ENCODE measurements at regions not wholly inside any gene's neighbourhood (a gene's known extent, or its start where the extent isn't known, plus 50 kb on each side); places are given as distances from the start of the nearest gene placed in this dataset.

GRCh38 chr9:79006546-79006945 is 565.2 kb upstream of the TLE4 start:
- no peak overlapping the region for H2AFZ ChIP-seq (ENCODE audit: low read depth, low read length)
- no peaks in the 10 kb centered on the region for H3K27me3 ChIP-seq (ENCODE audit: insufficient read depth, low read length)
- no peak overlapping the region for H3K4me3 ChIP-seq (ENCODE audit: low read length)
- H3K4me1 ChIP-seq (ENCODE audit: insufficient read depth, low read length): no peaks in the 10 kb centered on the region
- no peaks in the 10 kb centered on the region for H3K36me3 ChIP-seq (ENCODE audit: insufficient read depth, low read length)
- H3K9me3 ChIP-seq (ENCODE audit: low read length): no peaks in the 10 kb centered on the region

- Histone ChIP-seq H2AFZ (ENCODE audit: low read depth, low read length) (no peak overlapping the region), H3K36me3 (ENCODE audit: insufficient read depth, low read length) (no peaks in the 10 kb centered on the region), H3K4me1 (ENCODE audit: insufficient read depth, low read length) (no peaks in the 10 kb centered on the region), H3K4me3 (ENCODE audit: low read length) (no peak overlapping the region), H3K9me3 (ENCODE audit: low read length) (no peaks in the 10 kb centered on the region), H3K27me3 (ENCODE audit: insufficient read depth, low read length) (no peaks in the 10 kb centered on the region)
Measured at GRCh38 chr9:79007701-79008483, 563.9 kb upstream of the TLE4 start.

- no peaks in the 10 kb centered on the region for H3K36me3 ChIP-seq (ENCODE audit: insufficient read depth, low read length)
- H3K9me3 ChIP-seq (ENCODE audit: low read length): no peaks in the 10 kb centered on the region
- no peaks in the 10 kb centered on the region for H3K27me3 ChIP-seq (ENCODE audit: insufficient read depth, low read length)
- no peak overlapping the region for H3K4me3 ChIP-seq (ENCODE audit: low read length)
- no peak overlapping the region for H2AFZ ChIP-seq (ENCODE audit: low read depth, low read length)
- H3K4me1 ChIP-seq (ENCODE audit: insufficient read depth, low read length): no peaks in the 10 kb centered on the region
Measured at GRCh38 chr9:79008916-79009315, 562.8 kb upstream of the TLE4 start.

GRCh38 chr9:79011461-79011860 is 560.3 kb upstream of the TLE4 start:
- no peak overlapping the region for H2AFZ ChIP-seq (ENCODE audit: low read depth, low read length)
- H3K27me3 ChIP-seq (ENCODE audit: insufficient read depth, low read length): no peaks in the 10 kb centered on the region
- H3K4me3 ChIP-seq (ENCODE audit: low read length): no peak overlapping the region
- no peaks in the 10 kb centered on the region for H3K4me1 ChIP-seq (ENCODE audit: insufficient read depth, low read length)
- no peaks in the 10 kb centered on the region for H3K36me3 ChIP-seq (ENCODE audit: insufficient read depth, low read length)
- H3K9me3 ChIP-seq (ENCODE audit: low read length): no peaks in the 10 kb centered on the region

GRCh38 chr9:79012561-79012960 is 559.2 kb upstream of the TLE4 start:
- H2AFZ ChIP-seq (ENCODE audit: low read depth, low read length): no peak overlapping the region
- no peaks in the 10 kb centered on the region for H3K36me3 ChIP-seq (ENCODE audit: insufficient read depth, low read length)
- H3K4me1 ChIP-seq (ENCODE audit: insufficient read depth, low read length): no peaks in the 10 kb centered on the region
- H3K4me3 ChIP-seq (ENCODE audit: low read length): no peak overlapping the region
- no peaks in the 10 kb centered on the region for H3K9me3 ChIP-seq (ENCODE audit: low read length)
- H3K27me3 ChIP-seq (ENCODE audit: insufficient read depth, low read length): no peaks in the 10 kb centered on the region

- Histone ChIP-seq H3K36me3 (ENCODE audit: insufficient read depth, low read length) (no peaks in the 10 kb centered on the region), H3K9me3 (ENCODE audit: low read length) (no peaks in the 10 kb centered on the region), H3K4me1 (ENCODE audit: insufficient read depth, low read length) (no peaks in the 10 kb centered on the region), H2AFZ (ENCODE audit: low read depth, low read length) (no peak overlapping the region), H3K4me3 (ENCODE audit: low read length) (no peak overlapping the region), H3K27me3 (ENCODE audit: insufficient read depth, low read length) (no peaks in the 10 kb centered on the region)
Measured at GRCh38 chr9:79013715-79014610, 557.8 kb upstream of the TLE4 start.

GRCh38 chr9:79014929-79015699 is 556.7 kb upstream of the TLE4 start:
- H3K9me3 ChIP-seq (ENCODE audit: low read length): no peaks in the 10 kb centered on the region
- H3K4me1 ChIP-seq (ENCODE audit: insufficient read depth, low read length): no peaks in the 10 kb centered on the region
- no peaks in the 10 kb centered on the region for H3K27me3 ChIP-seq (ENCODE audit: insufficient read depth, low read length)
- no peak overlapping the region for H3K4me3 ChIP-seq (ENCODE audit: low read length)
- no peak overlapping the region for H2AFZ ChIP-seq (ENCODE audit: low read depth, low read length)
- no peaks in the 10 kb centered on the region for H3K36me3 ChIP-seq (ENCODE audit: insufficient read depth, low read length)

- Histone ChIP-seq H3K9me3 (ENCODE audit: low read length) (no peaks in the 10 kb centered on the region), H3K36me3 (ENCODE audit: insufficient read depth, low read length) (no peaks in the 10 kb centered on the region), H3K27me3 (ENCODE audit: insufficient read depth, low read length) (no peaks in the 10 kb centered on the region)
Measured at GRCh38 chr9:79015951-79016350, 555.8 kb upstream of the TLE4 start.

GRCh38 chr9:79020276-79020675 is 551.5 kb upstream of the TLE4 start:
- Histone ChIP-seq H3K9me3 (ENCODE audit: low read length) (no peaks in the 10 kb centered on the region), H3K27me3 (ENCODE audit: insufficient read depth, low read length) (no peaks in the 10 kb centered on the region), H3K36me3 (ENCODE audit: insufficient read depth, low read length) (no peaks in the 10 kb centered on the region), H2AFZ (ENCODE audit: low read depth, low read length) (no peak overlapping the region), H3K4me3 (ENCODE audit: low read length) (no peak overlapping the region), H3K4me1 (ENCODE audit: insufficient read depth, low read length) (no peaks in the 10 kb centered on the region)

More at GRCh38 chr9:79015951-79016350, 555.8 kb upstream of the TLE4 start:
- H3K4me3 ChIP-seq (ENCODE audit: low read length): no peak overlapping the region
- no peaks in the 10 kb centered on the region for H3K4me1 ChIP-seq (ENCODE audit: insufficient read depth, low read length)
- H2AFZ ChIP-seq (ENCODE audit: low read depth, low read length): no peak overlapping the region

- Histone ChIP-seq H3K9me3 (ENCODE audit: low read length) (no peaks in the 10 kb centered on the region), H3K4me1 (ENCODE audit: insufficient read depth, low read length) (no peaks in the 10 kb centered on the region), H3K4me3 (ENCODE audit: low read length) (no peak overlapping the region), H3K36me3 (ENCODE audit: insufficient read depth, low read length) (no peaks in the 10 kb centered on the region), H2AFZ (ENCODE audit: low read depth, low read length) (no peak overlapping the region), H3K27me3 (ENCODE audit: insufficient read depth, low read length) (no peaks in the 10 kb centered on the region)
Measured at GRCh38 chr9:79021084-79021483, 550.7 kb upstream of the TLE4 start.

GRCh38 chr9:79023134-79023580 is 548.6 kb upstream of the TLE4 start:
- Histone ChIP-seq H2AFZ (ENCODE audit: low read depth, low read length) (no peak overlapping the region), H3K4me3 (ENCODE audit: low read length) (no peak overlapping the region), H3K9me3 (ENCODE audit: low read length) (no peaks in the 10 kb centered on the region), H3K4me1 (ENCODE audit: insufficient read depth, low read length) (no peaks in the 10 kb centered on the region), H3K36me3 (ENCODE audit: insufficient read depth, low read length) (no peaks in the 10 kb centered on the region), H3K27me3 (ENCODE audit: insufficient read depth, low read length) (no peaks in the 10 kb centered on the region)

- Histone ChIP-seq H3K4me1 (ENCODE audit: insufficient read depth, low read length) (no peaks in the 10 kb centered on the region), H3K36me3 (ENCODE audit: insufficient read depth, low read length) (no peaks in the 10 kb centered on the region), H3K9me3 (ENCODE audit: low read length) (no peaks in the 10 kb centered on the region), H2AFZ (ENCODE audit: low read depth, low read length) (no peak overlapping the region), H3K27me3 (ENCODE audit: insufficient read depth, low read length) (no peaks in the 10 kb centered on the region), H3K4me3 (ENCODE audit: low read length) (no peak overlapping the region)
Measured at GRCh38 chr9:79026316-79026715, 545.4 kb upstream of the TLE4 start.

- no peaks in the 10 kb centered on the region for H3K9me3 ChIP-seq (ENCODE audit: low read length)
- no peak overlapping the region for H2AFZ ChIP-seq (ENCODE audit: low read depth, low read length)
- no peaks in the 10 kb centered on the region for H3K4me1 ChIP-seq (ENCODE audit: insufficient read depth, low read length)
- H3K4me3 ChIP-seq (ENCODE audit: low read length): no peak overlapping the region
- H3K27me3 ChIP-seq (ENCODE audit: insufficient read depth, low read length): no peaks in the 10 kb centered on the region
- H3K36me3 ChIP-seq (ENCODE audit: insufficient read depth, low read length): no peaks in the 10 kb centered on the region
Measured at GRCh38 chr9:79028101-79028500, 543.7 kb upstream of the TLE4 start.

Measured in neuron (in vitro differentiated cells).